Effector memory CD4-positive, alpha-beta T cell (primary cell): ENCODE measurements at regions not wholly inside any gene's neighbourhood (a gene's known extent, or its start where the extent isn't known, plus 50 kb on each side); places are given as distances from the start of the nearest gene placed in this dataset.

Experiments
- DNase-seq, 3 donors: peaks; one replicate each; pipeline ENCODE4 v3.0.0-alpha.2; 2020
- H3K27ac ChIP-seq: 2 replicates; pipeline ENCODE4 v1.7.0; 2013; ENCODE audit warnings: mild to moderate bottlenecking, low read length, moderate library complexity; ENCODE audit not compliant: insufficient read depth, poor library complexity, severe bottlenecking
- H3K27me3 ChIP-seq: replicated peaks from 2 replicates; pipeline ENCODE4 v1.7.0; 2013; ENCODE audit warnings: mild to moderate bottlenecking, low read length; ENCODE audit not compliant: insufficient read depth, control insufficient read depth, poor library complexity, severe bottlenecking
- H3K36me3 ChIP-seq: 2 replicates; pipeline ENCODE4 v1.7.0; 2013; ENCODE audit warnings: mild to moderate bottlenecking, low read length, moderate library complexity; ENCODE audit not compliant: control insufficient read depth, insufficient read depth
- H3K4me1 ChIP-seq: 2 replicates; pipeline ENCODE4 v1.7.0; 2013; ENCODE audit warnings: low read length, mild to moderate bottlenecking; ENCODE audit not compliant: control insufficient read depth, insufficient read depth, poor library complexity, severe bottlenecking
- H3K4me3 ChIP-seq: 2 replicates; pipeline ENCODE4 v1.7.0; 2013; ENCODE audit warnings: low read length, low read depth, mild to moderate bottlenecking; ENCODE audit not compliant: insufficient read depth, poor library complexity, severe bottlenecking
- H3K9me3 ChIP-seq: 2 replicates; pipeline ENCODE4 v1.7.0; 2013; ENCODE audit warnings: mild to moderate bottlenecking, low read length, moderate library complexity; ENCODE audit not compliant: control insufficient read depth

- Histone ChIP-seq H3K4me1 (no peaks in the 10 kb centered on the region), H3K36me3 (no peaks in the 10 kb centered on the region), H3K4me3 (no peak overlapping the region), H3K27ac (no peak overlapping the region), H3K9me3 (no peaks in the 10 kb centered on the region), H3K27me3 (no peaks in the 10 kb centered on the region)
- no peak for DNase-seq
These were observed 801.7 kb downstream of the NTRK3 start for GRCh38 chr15:87454860-87455259.

- H3K4me1 ChIP-seq: no peaks in the 10 kb centered on the region
These were observed 806.2 kb downstream of the NTRK3 start for GRCh38 chr15:87450314-87450713.

GRCh38 chr15:87439090-87439489, 817.4 kb downstream of the NTRK3 start:
- no peaks in the 10 kb centered on the region for H3K36me3 ChIP-seq

More at GRCh38 chr15:87450314-87450713, 806.2 kb downstream of the NTRK3 start:
- Histone ChIP-seq H3K9me3 (no peaks in the 10 kb centered on the region), H3K27me3 (no peaks in the 10 kb centered on the region), H3K4me3 (no peak overlapping the region), H3K27ac (no peak overlapping the region), H3K36me3 (no peaks in the 10 kb centered on the region)
- DNase-seq: no peak

GRCh38 chr15:87433871-87434270, 822.7 kb downstream of the NTRK3 start:
- Histone ChIP-seq H3K9me3 (no peaks in the 10 kb centered on the region), H3K4me1 (no peaks in the 10 kb centered on the region), H3K4me3 (no peak overlapping the region), H3K36me3 (no peaks in the 10 kb centered on the region), H3K27ac (no peak overlapping the region), H3K27me3 (no peaks in the 10 kb centered on the region)
- no peak for DNase-seq

More at GRCh38 chr15:87439090-87439489, 817.4 kb downstream of the NTRK3 start:
- Histone ChIP-seq H3K27me3 (no peaks in the 10 kb centered on the region), H3K27ac (no peak overlapping the region), H3K9me3 (no peaks in the 10 kb centered on the region), H3K4me3 (no peak overlapping the region), H3K4me1 (no peaks in the 10 kb centered on the region)
- DNase-seq: no peak

- Histone ChIP-seq H3K27ac (no peak overlapping the region), H3K4me3 (no peak overlapping the region), H3K36me3 (no peaks in the 10 kb centered on the region), H3K9me3 (no peaks in the 10 kb centered on the region), H3K27me3 (no peaks in the 10 kb centered on the region), H3K4me1 (no peaks in the 10 kb centered on the region)
- DNase-seq: no peak
These were observed 826.8 kb downstream of the NTRK3 start for GRCh38 chr15:87429754-87430153.

- no peak overlapping the region for H3K4me3 ChIP-seq
- DNase-seq: no peak
- H3K27ac ChIP-seq: no peak overlapping the region
- H3K4me1 ChIP-seq: no peaks in the 10 kb centered on the region
- no peaks in the 10 kb centered on the region for H3K9me3 ChIP-seq
- H3K27me3 ChIP-seq: no peaks in the 10 kb centered on the region
- H3K36me3 ChIP-seq: no peaks in the 10 kb centered on the region
These were observed 836.5 kb downstream of the NTRK3 start for GRCh38 chr15:87420017-87420416.

- Histone ChIP-seq H3K9me3 (no peaks in the 10 kb centered on the region), H3K36me3 (no peaks in the 10 kb centered on the region), H3K27ac (no peak overlapping the region), H3K4me1 (no peaks in the 10 kb centered on the region), H3K4me3 (no peak overlapping the region), H3K27me3 (no peaks in the 10 kb centered on the region)
- no peak for DNase-seq
These were observed 837.2 kb downstream of the NTRK3 start for GRCh38 chr15:87419344-87419743.

GRCh38 chr15:87416591-87417257, 839.8 kb downstream of the NTRK3 start:
- Histone ChIP-seq H3K36me3 (no peaks in the 10 kb centered on the region), H3K27ac (no peak overlapping the region), H3K4me3 (no peak overlapping the region), H3K27me3 (no peaks in the 10 kb centered on the region), H3K9me3 (no peaks in the 10 kb centered on the region), H3K4me1 (no peaks in the 10 kb centered on the region)
- DNase-seq: no peak

- no peaks in the 10 kb centered on the region for H3K27me3 ChIP-seq
- H3K9me3 ChIP-seq: no peaks in the 10 kb centered on the region
- no peak for DNase-seq
- H3K27ac ChIP-seq: no peak overlapping the region
- H3K4me3 ChIP-seq: no peak overlapping the region
- no peaks in the 10 kb centered on the region for H3K36me3 ChIP-seq
- no peaks in the 10 kb centered on the region for H3K4me1 ChIP-seq
These were observed 847.6 kb downstream of the NTRK3 start for GRCh38 chr15:87408902-87409301.

GRCh38 chr15:87403973-87404372, 852.6 kb downstream of the NTRK3 start:
- H3K36me3 ChIP-seq: no peaks in the 10 kb centered on the region
- no peaks in the 10 kb centered on the region for H3K4me1 ChIP-seq
- no peak for DNase-seq
- no peaks in the 10 kb centered on the region for H3K27me3 ChIP-seq
- no peak overlapping the region for H3K27ac ChIP-seq
- H3K9me3 ChIP-seq: no peaks in the 10 kb centered on the region
- H3K4me3 ChIP-seq: no peak overlapping the region
